Stomach (tissue), 8 donors: ENCODE measurements at regions not wholly inside any gene's neighbourhood (a gene's known extent, or its start where the extent isn't known, plus 50 kb on each side); places are given as distances from the start of the nearest gene placed in this dataset.

Experiments used
- DNase-seq, 2 donors: peaks; one replicate each; pipeline versions ENCODE4 v3.0.0 to v3.0.0-alpha.2; 2013 to 2019
- H3K27ac ChIP-seq, 5 donors: fragments of 200-600 bp in 4 of 5; sonication (generic) in 4 of 5; one replicate each; pipeline ENCODE4 v1.5.1; 2013 to 2019; ENCODE audit warnings: mild to moderate bottlenecking in 1 of 5, moderate library complexity in 1 of 5
- H3K27me3 ChIP-seq, 3 donors: fragments of 200-600 bp; sonication (generic); one replicate each; pipeline ENCODE4 v1.5.1; 2017 to 2019; ENCODE audit warnings: mixed run types in 1 of 3
- H3K36me3 ChIP-seq, 4 donors: fragments of 200-600 bp; sonication (generic); 1 replicate in 3 of 4; 2 replicates in 1 of 4; pipeline ENCODE4 v1.5.1; 2016 to 2019
- H3K4me1 ChIP-seq, 4 donors: fragments of 200-600 bp; sonication (generic); one replicate each; pipeline ENCODE4 v1.5.1; 2016 to 2019
- H3K4me3 ChIP-seq, 4 donors: fragments of 200-600 bp; sonication (generic) in 3 of 4; one replicate each; pipeline ENCODE4 v1.5.1; 2016 to 2019; ENCODE audit warnings: mild to moderate bottlenecking in 1 of 4
- H3K9me3 ChIP-seq, 4 donors: fragments of 200-600 bp; sonication (generic); one replicate each; pipeline ENCODE4 v1.5.1; 2016 to 2019
- CTCF ChIP-seq, 7 experiments: fragments of 450-650 bp in 4 of 7; fragments of 200-600 bp in 3 of 7; sonication (generic) in 3 of 7; IDR thresholded peaks; one replicate each; pipeline ENCODE4 v1.5.1; 2016 to 2019; ENCODE audit warnings: antibody characterized with exemption in 7 of 7, control low read depth in 2 of 7, mild to moderate bottlenecking in 1 of 7
- EP300 ChIP-seq: sonication (generic); formaldehyde crosslinking; IDR thresholded peaks from one replicate; pipeline ENCODE4 v1.6.1; 2017; ENCODE audit warnings: antibody characterized with exemption
- POLR2A ChIP-seq, 4 donors: fragments of 450-650 bp; IDR thresholded peaks; one replicate each; pipeline ENCODE4 v1.6.1; 2016; ENCODE audit warnings: antibody characterized with exemption in 4 of 4, control low read depth in 2 of 4, mild to moderate bottlenecking in 1 of 4, moderate library complexity in 1 of 4
- POLR2AphosphoS5 ChIP-seq, 3 donors: sonication (generic); formaldehyde crosslinking; IDR thresholded peaks; one replicate each; pipeline ENCODE4 v1.6.1; 2016; ENCODE audit warnings: antibody characterized with exemption in 3 of 3
- WGBS, 5 donors: extraction: QIAGEN DNeasy Blood & Tissue Kit in 3 of 5; methylation state at CpG; one replicate each; pipeline versions ENCODE4 v1.1.5 to v1.1.7; 2013 to 2018; 5-methylcytosine and 5-hydroxymethylcytosine counted together
- intact Hi-C: fragments of 100-400 bp; cut with DNase I; formaldehyde crosslinking; loops from one replicate; pipeline ENCODE4 v1.15.1; 2023; ENCODE audit warnings: low total_unique reads
- donor health status: healthy with polysubstance abuse.
- donor health status: Bipolar disorder and iron deficiency.
- donor health status: healthy.

DNA sequence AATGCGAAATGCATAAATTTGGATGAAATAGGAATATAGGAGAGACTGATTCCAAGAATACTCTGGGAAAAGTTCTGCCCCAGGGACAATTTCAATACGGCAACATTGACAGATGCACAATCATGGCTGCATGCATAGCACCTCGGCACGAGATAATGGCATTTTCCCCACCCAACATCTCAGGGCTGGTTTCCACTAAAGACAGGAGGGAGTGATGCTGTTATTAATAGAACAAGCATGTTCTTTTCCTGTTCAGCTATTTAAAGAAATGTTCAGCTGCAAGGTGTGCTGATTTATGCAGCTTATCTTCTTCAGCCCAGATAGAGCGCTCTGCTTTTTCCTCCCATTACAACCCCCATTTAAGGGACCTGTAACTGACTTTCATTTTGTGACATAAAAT lies 740.2 kb downstream of the TLR4 start:
- TF ChIP-seq CTCF (IDR thresholded peaks at IDR 0.05) (no peak), POLR2A (IDR thresholded peaks at IDR 0.05) (no peak), POLR2AphosphoS5 (IDR thresholded peaks at IDR 0.05) (no peak), EP300 (no peak)
- Histone ChIP-seq H3K36me3 (no peaks in the 10 kb centered on the region), H3K27ac (no peak overlapping the region), H3K4me1 (no peaks in the 10 kb centered on the region), H3K27me3 (no peaks in the 10 kb centered on the region), H3K9me3 (no peaks in the 10 kb centered on the region), H3K4me3 (no peak overlapping the region)
- WGBS, 5 donors: 67 to 78% (median 70%) methylated on average over 5 of the region's 5 CpGs
- intact Hi-C loops: no loop called here
- DNase-seq: no peak

GRCh38 chr9:118446943-118447639 lies 742.9 kb downstream of the TLR4 start:
- intact Hi-C loops: no loop called here
- Histone ChIP-seq H3K9me3 (no peaks in the 10 kb centered on the region), H3K4me1 (no peaks in the 10 kb centered on the region), H3K4me3 (no peak overlapping the region), H3K36me3 (no peaks in the 10 kb centered on the region), H3K27me3 (no peaks in the 10 kb centered on the region), H3K27ac (no peak overlapping the region)
- TF ChIP-seq POLR2AphosphoS5 (IDR thresholded peaks at IDR 0.05) (no peak), EP300 (no peak), CTCF (IDR thresholded peaks at IDR 0.05) (no peak), POLR2A (IDR thresholded peaks at IDR 0.05) (no peak)
- WGBS, 5 donors: 48 to 58% (median 56%) methylated on average over 9 of the region's 9 CpGs
- DNase-seq: no peak

- Histone ChIP-seq H3K27me3 (no peaks in the 10 kb centered on the region), H3K9me3 (no peaks in the 10 kb centered on the region), H3K4me3 (no peak overlapping the region), H3K27ac (no peak overlapping the region), H3K4me1 (no peaks in the 10 kb centered on the region), H3K36me3 (no peaks in the 10 kb centered on the region)
- no peak for DNase-seq
- intact Hi-C loops: no loop called here
- TF ChIP-seq EP300 (no peak), POLR2AphosphoS5 (IDR thresholded peaks at IDR 0.05) (no peak), POLR2A (IDR thresholded peaks at IDR 0.05) (no peak), CTCF (IDR thresholded peaks at IDR 0.05) (no peak)
- WGBS, 5 donors: 52 to 77% (median 61%) methylated on average over 2 of the region's 2 CpGs
Measured at GRCh38 chr9:118449554-118449953, 745.4 kb downstream of the TLR4 start.

DNA sequence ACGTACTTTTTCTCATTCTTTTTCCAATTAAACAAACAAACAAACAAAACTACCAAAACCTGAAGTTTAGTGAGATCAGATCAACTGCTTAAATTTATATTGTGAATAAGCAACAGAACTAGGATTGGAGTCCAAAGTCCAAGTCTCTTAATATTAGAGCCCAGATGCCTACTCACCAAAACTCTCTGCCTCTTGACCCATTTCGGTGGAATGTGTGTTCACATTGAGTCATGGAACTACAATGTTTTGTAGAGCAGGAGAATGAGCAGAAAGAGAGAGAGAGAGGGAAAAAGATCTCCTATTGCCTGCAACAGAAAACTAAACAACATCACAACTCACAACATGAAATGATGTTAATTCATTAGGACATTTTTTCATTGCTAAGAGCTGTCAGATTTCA lies 751.1 kb downstream of the TLR4 start:
- no peak for DNase-seq
- H3K27ac ChIP-seq: no peak overlapping the region
- no peaks in the 10 kb centered on the region for H3K36me3 ChIP-seq
- H3K4me1 ChIP-seq: no peaks in the 10 kb centered on the region
- intact Hi-C loops: no loop called here
- no peaks in the 10 kb centered on the region for H3K27me3 ChIP-seq
- 56 to 81% (median 67%) methylated on average over 2 of the region's 2 CpGs for WGBS, 5 donors
- no peak overlapping the region for H3K4me3 ChIP-seq
- no peak for TF ChIP-seq POLR2A (IDR thresholded peaks at IDR 0.05)
- H3K9me3 ChIP-seq: no peaks in the 10 kb centered on the region

GRCh38 chr9:118455788-118456187 lies 751.6 kb downstream of the TLR4 start:
- intact Hi-C loops: no loop called here
- Histone ChIP-seq H3K4me1 (no peaks in the 10 kb centered on the region), H3K4me3 (no peak overlapping the region), H3K27ac (no peak overlapping the region), H3K27me3 (no peaks in the 10 kb centered on the region), H3K9me3 (no peaks in the 10 kb centered on the region), H3K36me3 (no peaks in the 10 kb centered on the region)
- 78 to 87% (median 82%) methylated on average over 2 of the region's 2 CpGs for WGBS, 5 donors
- DNase-seq: peak in 1 of 2 donors; percentile 4
- TF ChIP-seq CTCF (IDR thresholded peaks at IDR 0.05): no peak
- no peak for TF ChIP-seq POLR2AphosphoS5 (IDR thresholded peaks at IDR 0.05)
- no peak for TF ChIP-seq EP300
- TF ChIP-seq POLR2A (IDR thresholded peaks at IDR 0.05): no peak
